Nephron progenitor cell (in vitro differentiated cells): ENCODE measurements at regions not wholly inside any gene's neighbourhood (a gene's known extent, or its start where the extent isn't known, plus 50 kb on each side); places are given as distances from the start of the nearest gene placed in this dataset.

ENCODE experiments used
- DNase-seq: peaks from one replicate; pipeline ENCODE4 v3.0.0; 2021
- H3K27ac Mint-ChIP-seq: 2 replicates; pipeline ENCODE4 v1.8.0; 2021; ENCODE audit warnings: mild to moderate bottlenecking, moderate library complexity, mixed read lengths
- H3K27me3 Mint-ChIP-seq: 2 replicates; pipeline ENCODE4 v1.8.0; 2021; ENCODE audit warnings: mild to moderate bottlenecking, low read depth, mixed read lengths; ENCODE audit not compliant: poor library complexity
- H3K36me3 Mint-ChIP-seq: 2 replicates; pipeline ENCODE4 v1.8.0; 2021; ENCODE audit warnings: low read depth, mixed read lengths
- H3K4me1 Mint-ChIP-seq: 2 replicates; pipeline ENCODE4 v1.8.0; 2021; ENCODE audit warnings: mixed read lengths
- H3K4me3 Mint-ChIP-seq: 2 replicates; pipeline ENCODE4 v1.8.0; 2021; ENCODE audit warnings: mild to moderate bottlenecking, moderate library complexity, mixed read lengths
- H3K9me3 Mint-ChIP-seq: 2 replicates; pipeline ENCODE4 v1.8.0; 2021; ENCODE audit warnings: mild to moderate bottlenecking, moderate library complexity, mixed read lengths
- CTCF ChIP-seq: fragments of 200-600 bp; sonication (generic); IDR thresholded peaks from 2 replicates; pipeline ENCODE4 v1.5.0; 2021; ENCODE audit warnings: antibody characterized with exemption

GRCh38 chr7:24221500-24221899 is 62.5 kb upstream of the NPY start:
- no peak for DNase-seq
- Mint-ChIP-seq H3K27ac (no peak overlapping the region), H3K36me3 (no peaks in the 10 kb centered on the region), H3K27me3 (peaks cover 11% of the 10 kb centered on the region), H3K4me1 (peaks cover 9% of the 10 kb centered on the region), H3K9me3 (peaks cover 23% of the 10 kb centered on the region), H3K4me3 (no peak overlapping the region)
- TF ChIP-seq CTCF, result no peak

- no peak for DNase-seq
- peaks cover 19% of the 10 kb centered on the region for H3K4me1 Mint-ChIP-seq
- TF ChIP-seq CTCF, result no peak
- H3K9me3 Mint-ChIP-seq, result peaks cover 23% of the 10 kb centered on the region
- H3K27me3 Mint-ChIP-seq, result peaks cover 7% of the 10 kb centered on the region
- H3K4me3 Mint-ChIP-seq, result no peak overlapping the region
- H3K36me3 Mint-ChIP-seq, result no peaks in the 10 kb centered on the region
- H3K27ac Mint-ChIP-seq, result no peak overlapping the region
These were observed 56.9 kb upstream of the NPY start for GRCh38 chr7:24227068-24227467.

GRCh38 chr7:24227603-24228359 is 56.2 kb upstream of the NPY start:
- peaks cover 20% of the 10 kb centered on the region for H3K9me3 Mint-ChIP-seq
- peaks cover 19% of the 10 kb centered on the region for H3K4me1 Mint-ChIP-seq
- no peak for DNase-seq
- no peak overlapping the region for H3K4me3 Mint-ChIP-seq
- H3K36me3 Mint-ChIP-seq, result no peaks in the 10 kb centered on the region
- TF ChIP-seq CTCF, result no peak
- H3K27ac Mint-ChIP-seq, result no peak overlapping the region
- H3K27me3 Mint-ChIP-seq, result peaks cover 4% of the 10 kb centered on the region

GRCh38 chr7:24229481-24230226 is 54.3 kb upstream of the NPY start:
- Mint-ChIP-seq H3K4me3 (no peak overlapping the region), H3K4me1 (peaks cover 19% of the 10 kb centered on the region), H3K9me3 (peaks cover 1% of the 10 kb centered on the region), H3K27ac (no peak overlapping the region), H3K27me3 (peaks cover 4% of the 10 kb centered on the region), H3K36me3 (no peaks in the 10 kb centered on the region)
- no peak for TF ChIP-seq CTCF
- DNase-seq, result no peak

- H3K9me3 Mint-ChIP-seq, result no peaks in the 10 kb centered on the region
- H3K27me3 Mint-ChIP-seq, result peaks cover 4% of the 10 kb centered on the region
- H3K36me3 Mint-ChIP-seq, result no peaks in the 10 kb centered on the region
- H3K27ac Mint-ChIP-seq, result no peak overlapping the region
- H3K4me1 Mint-ChIP-seq, result peaks cover 19% of the 10 kb centered on the region
- H3K4me3 Mint-ChIP-seq, result no peak overlapping the region
- TF ChIP-seq CTCF, result no peak
- DNase-seq, result no peak
These were observed 52.5 kb upstream of the NPY start for GRCh38 chr7:24231493-24231892.

GRCh38 chr7:24233386-24233785 is 50.6 kb upstream of the NPY start:
- Mint-ChIP-seq H3K36me3 (no peaks in the 10 kb centered on the region), H3K27me3 (peaks cover 4% of the 10 kb centered on the region), H3K4me3 (no peak overlapping the region), H3K9me3 (no peaks in the 10 kb centered on the region), H3K4me1 (peaks cover 3% of the 10 kb centered on the region), H3K27ac (no peak overlapping the region)
- TF ChIP-seq CTCF, result no peak
- DNase-seq, result no peak
